SU-DHL-6 (cell line): ENCODE measurements at regions not wholly inside any gene's neighbourhood (a gene's known extent, or its start where the extent isn't known, plus 50 kb on each side); places are given as distances from the start of the nearest gene placed in this dataset.

Experiments used
- EZH2phosphoT487 ChIP-seq: fragments of 200-600 bp; sonication (generic), shearing (Covaris generic); conservative IDR thresholded peaks from 2 replicates; pipeline ENCODE4 v1.6.1; 2018; ENCODE audit warnings: mild to moderate bottlenecking, antibody characterized with exemption, low read length, moderate library complexity, mixed read lengths
- TF ChIP-seq, protein P1 (sequence below): fragments of 200-600 bp; sonication (generic); IDR thresholded peaks from one replicate; pipeline ENCODE4 v1.5.1; 2017; ENCODE audit warnings: antibody characterized with exemption, mild to moderate bottlenecking, low read length, moderate library complexity; ENCODE audit not compliant: insufficient read depth, poor library complexity, severe bottlenecking

DNA sequence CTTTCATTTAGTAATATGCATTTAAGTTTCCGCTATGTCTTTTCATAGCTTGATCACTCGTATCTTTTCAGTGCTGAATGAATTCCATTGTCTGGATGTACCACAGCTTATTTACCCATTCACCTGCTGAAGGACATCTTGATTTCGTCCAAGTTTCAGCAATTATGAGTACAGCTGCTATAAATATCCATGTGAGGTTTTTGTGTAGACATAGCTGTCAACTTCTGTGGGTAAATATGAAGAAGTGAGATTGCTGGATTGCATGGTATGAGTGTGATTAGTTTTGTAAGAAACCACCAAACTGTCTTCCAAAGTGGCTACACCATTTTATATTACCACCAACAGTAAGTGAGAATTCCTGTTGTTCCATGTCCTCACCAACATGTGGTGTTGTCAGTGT is 79.2 kb upstream of the STMND1 start:
- TF ChIP-seq, protein P1, sequence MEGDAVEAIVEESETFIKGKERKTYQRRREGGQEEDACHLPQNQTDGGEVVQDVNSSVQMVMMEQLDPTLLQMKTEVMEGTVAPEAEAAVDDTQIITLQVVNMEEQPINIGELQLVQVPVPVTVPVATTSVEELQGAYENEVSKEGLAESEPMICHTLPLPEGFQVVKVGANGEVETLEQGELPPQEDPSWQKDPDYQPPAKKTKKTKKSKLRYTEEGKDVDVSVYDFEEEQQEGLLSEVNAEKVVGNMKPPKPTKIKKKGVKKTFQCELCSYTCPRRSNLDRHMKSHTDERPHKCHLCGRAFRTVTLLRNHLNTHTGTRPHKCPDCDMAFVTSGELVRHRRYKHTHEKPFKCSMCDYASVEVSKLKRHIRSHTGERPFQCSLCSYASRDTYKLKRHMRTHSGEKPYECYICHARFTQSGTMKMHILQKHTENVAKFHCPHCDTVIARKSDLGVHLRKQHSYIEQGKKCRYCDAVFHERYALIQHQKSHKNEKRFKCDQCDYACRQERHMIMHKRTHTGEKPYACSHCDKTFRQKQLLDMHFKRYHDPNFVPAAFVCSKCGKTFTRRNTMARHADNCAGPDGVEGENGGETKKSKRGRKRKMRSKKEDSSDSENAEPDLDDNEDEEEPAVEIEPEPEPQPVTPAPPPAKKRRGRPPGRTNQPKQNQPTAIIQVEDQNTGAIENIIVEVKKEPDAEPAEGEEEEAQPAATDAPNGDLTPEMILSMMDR = no peak
- no peak for TF ChIP-seq EZH2phosphoT487
